WERI-Rb-1 (cell line): ENCODE measurements at regions not wholly inside any gene's neighbourhood (a gene's known extent, or its start where the extent isn't known, plus 50 kb on each side); places are given as distances from the start of the nearest gene placed in this dataset.

Experiments used
- DNase-seq: peaks from one replicate; pipeline ENCODE4 v3.0.0-alpha.2; 2020
- H3K27ac ChIP-seq: fragments of 250-450 bp; sonication (Bioruptor Pico); 2 replicates; pipeline ENCODE4 v1.5.1; 2020; ENCODE audit warnings: mild to moderate bottlenecking, moderate library complexity
- H3K27me3 ChIP-seq: fragments of 250-450 bp; sonication (Bioruptor Pico); 2 replicates; pipeline ENCODE4 v1.5.1; 2021; ENCODE audit warnings: mild to moderate bottlenecking, low read depth, moderate library complexity; ENCODE audit not compliant: insufficient read depth, severe bottlenecking
- H3K36me3 ChIP-seq: fragments of 250-450 bp; sonication (Bioruptor Pico); 2 replicates; pipeline ENCODE4 v1.5.1; 2020; ENCODE audit warnings: mild to moderate bottlenecking, moderate library complexity
- H3K4me3 ChIP-seq: 2 replicates; pipeline ENCODE4 v1.5.1; 2011; ENCODE audit warnings: low read depth, mild to moderate bottlenecking, control low read depth, low read length
- H3K9me3 ChIP-seq: fragments of 250-450 bp; sonication (Bioruptor Pico); 2 replicates; pipeline ENCODE4 v1.5.1; 2021; ENCODE audit warnings: mild to moderate bottlenecking, moderate library complexity; ENCODE audit not compliant: severe bottlenecking
- CTCF ChIP-seq: IDR thresholded peaks from 2 replicates; pipeline ENCODE4 v1.5.1; 2011; ENCODE audit warnings: low read depth, mild to moderate bottlenecking, control low read depth, inconsistent platforms, low read length

DNA sequence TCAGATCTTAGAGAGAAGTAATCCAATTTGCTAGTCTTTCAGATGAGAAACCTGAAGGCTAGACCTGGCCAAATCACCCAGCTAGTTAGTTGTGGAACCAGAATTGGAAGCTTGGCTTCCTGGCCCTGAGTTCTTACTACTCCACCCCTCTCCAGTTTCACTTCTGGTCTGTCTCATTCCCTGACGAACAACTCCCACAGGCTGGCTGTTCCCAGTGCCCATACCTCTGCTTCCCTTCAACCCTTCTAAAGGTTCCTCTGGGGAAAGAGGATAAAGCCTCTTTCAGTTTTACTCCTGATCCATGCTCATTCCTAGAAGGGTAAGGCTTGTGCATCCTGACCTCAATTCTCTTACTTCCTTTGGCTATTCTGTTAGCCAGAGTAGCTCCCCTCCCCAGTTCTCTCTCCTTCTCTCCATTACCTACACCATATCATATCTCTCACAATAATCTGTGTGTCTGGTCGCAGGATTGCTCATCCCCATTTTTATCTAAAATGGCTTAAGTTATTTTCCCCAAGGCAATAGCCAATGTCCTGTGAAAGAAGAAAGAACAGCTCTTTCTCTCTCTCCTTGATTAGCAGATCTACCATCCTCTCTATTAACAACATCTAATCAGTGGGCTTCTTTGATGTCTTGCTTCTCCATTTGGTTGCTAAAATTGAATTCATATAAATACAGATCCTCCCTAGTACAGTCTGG lies 155.0 kb upstream of the MAOA start:
- H3K36me3 ChIP-seq = no peaks in the 10 kb centered on the region
- no peak overlapping the region for H3K27ac ChIP-seq
- no peak for DNase-seq
- no peak overlapping the region for H3K4me3 ChIP-seq
- no peaks in the 10 kb centered on the region for H3K9me3 ChIP-seq
- no peaks in the 10 kb centered on the region for H3K27me3 ChIP-seq
- TF ChIP-seq CTCF = no peak

DNA sequence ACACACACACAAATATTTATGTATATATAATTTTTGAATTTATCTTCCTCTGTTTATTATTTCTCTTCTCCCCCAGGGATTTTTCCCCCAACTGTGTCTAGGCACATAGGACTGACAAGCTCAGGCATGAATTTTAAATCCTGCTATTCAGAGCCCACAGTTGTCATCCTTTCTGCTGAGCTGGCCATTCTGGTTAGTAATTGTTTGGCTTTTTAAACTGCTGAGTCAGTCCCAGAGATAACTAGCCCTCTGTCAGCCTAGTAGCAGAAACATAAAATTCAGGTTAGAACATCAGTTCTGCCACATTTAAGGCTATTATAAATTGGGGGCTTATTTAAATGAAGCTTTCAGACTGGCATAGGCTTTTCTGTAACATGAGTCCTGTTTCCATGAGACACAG lies 151.7 kb upstream of the MAOA start:
- H3K27ac ChIP-seq = no peak overlapping the region
- no peak for TF ChIP-seq CTCF
- no peaks in the 10 kb centered on the region for H3K9me3 ChIP-seq
- no peak overlapping the region for H3K4me3 ChIP-seq
- H3K27me3 ChIP-seq = no peaks in the 10 kb centered on the region
- no peaks in the 10 kb centered on the region for H3K36me3 ChIP-seq
- DNase-seq = no peak

DNA sequence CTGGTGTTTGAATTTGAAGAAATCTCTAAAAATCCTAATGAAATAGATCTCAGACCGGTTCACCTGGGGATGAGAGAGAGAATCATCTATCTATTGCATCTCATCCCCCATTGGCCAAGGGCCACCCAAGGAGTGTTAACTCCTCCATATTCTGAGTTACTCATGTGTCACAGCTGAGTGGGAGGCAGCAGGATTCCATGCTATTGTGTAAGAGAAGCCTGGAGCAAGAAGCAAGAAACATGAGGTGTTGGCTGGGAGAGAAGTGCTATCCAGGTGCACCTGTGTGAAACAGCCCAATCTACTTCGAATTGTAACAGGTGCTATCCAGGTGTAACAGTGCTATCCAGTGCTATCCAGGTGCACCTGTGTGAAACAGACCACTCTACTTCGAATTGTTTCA lies 150.3 kb upstream of the MAOA start:
- DNase-seq = no peak
- TF ChIP-seq CTCF = no peak
- H3K9me3 ChIP-seq = no peaks in the 10 kb centered on the region
- H3K36me3 ChIP-seq = no peaks in the 10 kb centered on the region
- H3K27ac ChIP-seq = no peak overlapping the region
- peaks cover 4% of the 10 kb centered on the region for H3K27me3 ChIP-seq
- H3K4me3 ChIP-seq = no peak overlapping the region

GRCh38 chrX:43508694-43509093 lies 147.4 kb upstream of the MAOA start:
- no peak overlapping the region for H3K4me3 ChIP-seq
- TF ChIP-seq CTCF = no peak
- no peak for DNase-seq
- no peaks in the 10 kb centered on the region for H3K36me3 ChIP-seq
- H3K9me3 ChIP-seq = no peaks in the 10 kb centered on the region
- H3K27me3 ChIP-seq = peaks cover 4% of the 10 kb centered on the region
- H3K27ac ChIP-seq = no peak overlapping the region

GRCh38 chrX:43510209-43510608 lies 145.9 kb upstream of the MAOA start:
- H3K36me3 ChIP-seq = no peaks in the 10 kb centered on the region
- H3K9me3 ChIP-seq = no peaks in the 10 kb centered on the region
- H3K27ac ChIP-seq = no peak overlapping the region
- H3K27me3 ChIP-seq = peaks cover 6% of the 10 kb centered on the region
- no peak for TF ChIP-seq CTCF
- no peak overlapping the region for H3K4me3 ChIP-seq
- no peak for DNase-seq

DNA sequence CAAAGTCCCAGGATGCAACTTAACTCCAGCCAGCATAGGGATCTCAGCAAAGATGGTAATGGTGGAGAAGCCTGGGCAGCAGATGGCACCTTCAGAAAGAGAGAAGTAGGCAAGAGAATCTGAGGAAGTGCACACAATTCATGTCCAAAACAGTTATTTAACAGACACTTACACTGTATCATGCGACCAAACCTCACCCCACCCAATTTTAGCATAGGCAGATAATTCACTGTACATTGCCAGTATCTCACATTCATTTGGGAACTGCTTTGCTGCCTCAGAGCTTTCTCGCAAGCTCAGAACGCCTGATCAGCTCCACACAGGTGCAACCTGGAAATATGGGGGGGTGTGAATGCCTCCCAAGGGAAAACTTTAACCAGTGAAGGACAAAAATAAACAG lies 143.0 kb upstream of the MAOA start:
- Histone ChIP-seq H3K9me3 (no peaks in the 10 kb centered on the region), H3K27me3 (peaks cover 6% of the 10 kb centered on the region), H3K36me3 (no peaks in the 10 kb centered on the region), H3K27ac (no peak overlapping the region), H3K4me3 (no peak overlapping the region)
- no peak for DNase-seq
- TF ChIP-seq CTCF = no peak
